Stimulated activated CD8-positive, alpha-beta memory T cell treated with anti-CD3 and anti-CD28 coated beads, Interleukin-4, amount 100 ng/mL, for 48 hours (primary cell): ENCODE measurements at regions not wholly inside any gene's neighbourhood (a gene's known extent, or its start where the extent isn't known, plus 50 kb on each side); places are given as distances from the start of the nearest gene placed in this dataset.

Experiments
- DNase-seq: peaks from one replicate; pipeline ENCODE4 v3.0.0-alpha.2; 2020

- no peak for DNase-seq
Observed at GRCh38 chr2:103285354-103285753, 523.5 kb downstream of the TMEM182 start.

GRCh38 chr2:103287746-103288145 is 525.9 kb downstream of the TMEM182 start:
- no peak for DNase-seq

- DNase-seq = no peak
Observed at GRCh38 chr2:103288696-103289095, 526.9 kb downstream of the TMEM182 start.

GRCh38 chr2:103289105-103289725 is 527.4 kb downstream of the TMEM182 start:
- DNase-seq = no peak

- no peak for DNase-seq
Observed at GRCh38 chr2:103292573-103292972, 530.7 kb downstream of the TMEM182 start.

- no peak for DNase-seq
Observed at GRCh38 chr2:103293067-103293741, 531.4 kb downstream of the TMEM182 start.

GRCh38 chr2:103293742-103294077 is 531.9 kb downstream of the TMEM182 start:
- DNase-seq = no peak

GRCh38 chr2:103294420-103294819 is 532.6 kb downstream of the TMEM182 start:
- DNase-seq = no peak

- no peak for DNase-seq
Observed at GRCh38 chr2:103295591-103295990, 533.8 kb downstream of the TMEM182 start.

GRCh38 chr2:103324671-103325070 is 562.8 kb downstream of the TMEM182 start:
- DNase-seq = no peak

GRCh38 chr2:103327386-103327785 is 565.6 kb downstream of the TMEM182 start:
- no peak for DNase-seq

GRCh38 chr2:103327966-103328365 is 566.1 kb downstream of the TMEM182 start:
- DNase-seq = no peak

- DNase-seq = no peak
Observed at GRCh38 chr2:103335403-103335802, 573.6 kb downstream of the TMEM182 start.

GRCh38 chr2:103338819-103339218 is 577.0 kb downstream of the TMEM182 start:
- no peak for DNase-seq

- no peak for DNase-seq
Observed at GRCh38 chr2:103346780-103347179, 584.9 kb downstream of the TMEM182 start.

- no peak for DNase-seq
Observed at GRCh38 chr2:103353774-103354173, 591.9 kb downstream of the TMEM182 start.

- no peak for DNase-seq
Observed at GRCh38 chr2:103355287-103355686, 593.5 kb downstream of the TMEM182 start.

GRCh38 chr2:103361712-103362111 is 599.9 kb downstream of the TMEM182 start:
- no peak for DNase-seq

GRCh38 chr2:103363639-103364038 is 601.8 kb downstream of the TMEM182 start:
- no peak for DNase-seq

- no peak for DNase-seq
Observed at GRCh38 chr2:103364177-103364576, 602.3 kb downstream of the TMEM182 start.

GRCh38 chr2:103365071-103365470 is 603.2 kb downstream of the TMEM182 start:
- DNase-seq = no peak

- no peak for DNase-seq
Observed at GRCh38 chr2:103367877-103368276, 606.0 kb downstream of the TMEM182 start.

GRCh38 chr2:103383541-103383940 is 621.7 kb downstream of the TMEM182 start:
- no peak for DNase-seq

- DNase-seq = no peak
Observed at GRCh38 chr2:103386872-103387271, 625.0 kb downstream of the TMEM182 start.

GRCh38 chr2:103387888-103388287 is 626.1 kb downstream of the TMEM182 start:
- no peak for DNase-seq
